ENCODE measurements at regions not wholly inside any gene's neighbourhood (a gene's known extent, or its start where the extent isn't known, plus 50 kb on each side); places are given as distances from the start of the nearest gene placed in this dataset.
"Not testable (repeated sequence)": the region's sequence is repeated elsewhere in the genome, so short reads cannot be mapped to it uniquely, and the experiment has no call there.

DNA sequence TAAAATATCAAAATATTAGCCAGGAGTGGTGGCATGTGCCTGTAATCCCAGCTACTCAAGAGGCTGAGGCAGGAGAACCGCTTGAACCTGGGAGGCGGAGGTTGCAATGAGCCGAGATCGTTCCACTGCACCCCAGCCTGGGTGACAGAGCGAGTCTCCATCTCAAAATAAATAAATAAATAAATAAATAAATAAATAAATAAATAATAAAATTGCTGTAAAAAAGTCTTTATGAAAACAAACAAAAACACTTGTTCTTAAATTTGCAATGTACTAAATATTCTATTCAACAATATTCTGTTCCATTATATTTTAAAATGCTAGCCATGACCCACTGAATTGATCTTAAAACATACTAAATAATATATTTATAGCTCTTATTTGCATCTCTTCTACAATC lies 632.3 kb upstream of the RGS18 start:
- not testable (repeated sequence) for DNase-seq

DNA sequence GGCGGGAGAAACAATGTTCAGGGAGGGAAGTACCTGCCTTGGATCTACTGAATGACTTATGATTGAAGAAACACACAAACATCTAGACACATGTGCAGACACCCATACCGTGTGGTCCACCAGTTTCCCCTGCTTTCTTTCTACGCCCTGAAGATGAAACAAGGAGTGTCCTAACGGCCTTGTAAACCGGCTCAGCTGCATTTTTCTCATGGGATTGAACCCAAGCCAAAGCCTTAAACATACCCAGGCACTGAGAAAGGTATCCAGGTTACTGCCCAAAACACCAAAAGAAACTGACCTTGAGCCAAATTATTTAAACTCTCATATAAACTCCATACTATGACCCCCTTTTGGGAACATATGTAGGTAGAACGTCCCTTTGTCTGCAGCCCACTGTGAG lies 630.0 kb upstream of the RGS18 start:
- DNase-seq: no peak

DNA sequence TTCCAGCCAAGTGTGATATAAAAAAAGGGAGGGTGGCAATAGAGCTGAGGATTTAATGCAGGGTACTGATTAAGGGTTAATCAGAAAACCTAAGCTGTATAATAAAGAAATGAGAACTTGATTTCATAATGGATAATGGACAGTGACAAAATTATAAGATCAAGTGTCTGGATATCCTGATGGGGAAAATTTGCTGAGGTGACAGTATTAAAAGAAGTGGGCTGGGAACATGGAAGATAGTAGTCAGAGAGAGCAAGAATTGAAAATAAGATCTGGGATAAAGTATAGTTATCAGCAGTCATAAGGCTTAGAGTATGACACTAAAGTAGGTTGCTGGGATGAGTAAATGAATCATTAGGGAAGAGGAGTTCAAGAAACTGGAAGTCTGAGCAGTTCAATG lies 627.3 kb upstream of the RGS18 start:
- DNase-seq: no peak

DNA sequence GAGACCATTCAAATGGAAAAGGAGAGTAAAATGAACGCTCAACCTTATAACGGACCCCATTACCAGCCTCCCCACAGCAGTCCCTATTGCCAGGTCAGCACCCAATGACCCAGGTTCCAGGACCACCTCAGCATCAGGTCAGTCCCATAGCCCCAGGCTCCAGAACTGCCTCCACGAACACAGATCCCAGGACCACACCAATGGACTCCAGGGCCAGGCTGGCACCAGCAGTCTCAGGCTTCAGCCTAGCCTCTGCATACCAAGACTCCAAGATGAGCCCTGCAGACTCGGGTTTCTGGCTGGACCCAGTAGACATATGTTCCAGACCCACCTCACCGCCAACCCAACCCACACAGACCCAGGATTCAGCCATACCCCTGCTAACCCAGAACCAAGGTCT lies 625.0 kb upstream of the RGS18 start:
- no peak for DNase-seq

DNA sequence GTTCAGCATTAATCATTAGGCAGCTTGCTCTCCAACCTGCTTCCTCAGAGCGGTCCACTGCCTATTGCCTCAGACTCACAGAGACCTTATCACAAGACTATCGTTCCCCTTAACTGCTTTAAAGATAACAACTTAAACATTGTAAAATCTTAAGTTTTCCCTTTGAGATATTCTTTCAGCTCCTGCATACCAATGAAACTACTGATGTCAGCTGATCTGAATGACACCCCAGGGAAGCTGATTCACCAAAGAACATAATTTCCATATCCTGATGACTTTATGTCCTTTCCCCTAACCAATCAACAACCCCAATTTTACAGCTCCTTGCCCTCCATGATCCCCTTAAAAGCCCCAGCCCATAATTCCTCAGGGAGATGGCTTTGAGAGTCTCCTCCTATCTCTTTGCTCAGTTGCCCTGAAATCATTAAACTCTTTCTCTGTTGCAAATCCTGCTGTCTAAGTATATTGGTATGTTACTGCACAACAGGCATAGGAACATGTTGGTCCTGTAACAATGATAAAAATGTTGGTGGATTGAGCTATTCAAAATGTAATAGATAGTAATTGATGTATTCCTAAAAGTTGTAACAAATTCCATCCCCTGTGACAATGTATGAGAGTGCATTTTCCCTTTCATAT lies 621.4 kb upstream of the RGS18 start:
- DNase-seq: no peak

DNA sequence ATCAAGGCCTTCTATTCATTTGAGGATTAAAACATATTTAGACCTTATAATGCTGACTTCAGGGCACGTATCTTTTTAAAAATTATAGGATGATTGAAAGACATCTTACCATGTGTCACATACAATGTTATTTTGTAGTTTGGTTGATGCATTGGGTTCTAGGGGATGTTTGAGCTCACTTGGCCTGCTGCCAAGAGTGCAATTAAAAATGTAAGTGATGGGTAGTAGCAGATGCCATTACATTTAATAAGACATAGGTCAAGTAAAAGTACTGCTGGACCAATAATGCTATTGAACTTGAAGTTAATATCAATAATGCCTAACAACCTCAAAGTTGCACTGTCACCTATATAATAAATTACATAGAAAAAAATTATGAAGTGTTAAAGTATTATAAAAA lies 616.5 kb upstream of the RGS18 start:
- no peak for DNase-seq

DNA sequence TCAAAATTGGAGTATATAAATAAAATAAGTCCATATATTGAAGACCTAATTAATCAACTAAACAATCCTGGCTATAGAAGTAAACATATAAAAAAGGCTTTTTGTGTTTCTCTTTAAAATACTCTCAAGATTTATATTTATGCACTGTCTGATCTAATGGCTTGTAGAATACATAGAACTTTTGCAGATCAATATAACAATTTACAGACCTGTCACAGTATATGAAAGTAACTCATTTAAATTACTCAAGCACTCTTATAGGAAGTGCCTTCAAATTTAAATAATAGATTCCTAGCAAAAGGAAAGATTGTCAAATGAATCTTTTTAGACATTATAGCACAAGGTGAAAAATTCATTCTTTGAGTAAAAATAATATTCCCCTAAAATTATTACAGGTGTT lies 615.8 kb upstream of the RGS18 start:
- no peak for DNase-seq

DNA sequence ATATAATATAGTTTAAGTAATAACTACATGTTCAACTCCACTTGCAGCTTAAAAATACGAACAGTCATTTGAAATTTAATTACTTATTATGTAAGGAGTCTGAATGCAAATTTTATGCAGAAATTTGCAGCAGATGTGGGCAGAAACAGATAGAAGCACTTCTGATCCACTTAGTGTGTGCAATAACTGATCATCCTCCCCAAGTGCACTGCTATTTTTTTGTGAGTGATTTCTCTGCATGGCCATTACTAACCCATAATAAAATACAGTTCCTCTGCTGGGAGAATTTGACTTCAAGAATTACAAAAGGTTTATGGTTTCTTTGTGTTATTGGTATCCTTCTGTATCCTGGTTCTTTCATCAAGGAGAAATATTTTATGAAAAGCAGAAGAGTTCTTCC lies 611.5 kb upstream of the RGS18 start:
- no peak for DNase-seq

DNA sequence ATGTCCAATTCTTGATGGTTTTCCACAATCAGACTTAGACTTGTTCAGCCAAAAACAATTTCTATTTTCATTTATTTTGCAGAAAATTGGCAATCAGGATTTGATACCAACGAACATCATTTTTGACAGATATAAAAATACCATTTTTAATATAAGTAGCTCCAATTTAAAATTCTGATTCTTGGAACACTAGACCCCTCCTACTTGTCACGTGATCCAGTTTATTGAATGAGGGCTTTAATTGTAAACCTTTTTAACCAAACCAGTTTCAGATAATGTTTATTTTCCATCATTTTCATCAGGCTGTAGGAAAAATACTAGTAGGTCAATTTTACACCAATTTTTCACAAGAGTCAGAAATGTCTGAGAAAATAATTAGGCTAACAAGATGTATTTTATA lies 607.2 kb upstream of the RGS18 start:
- DNase-seq: no peak

DNA sequence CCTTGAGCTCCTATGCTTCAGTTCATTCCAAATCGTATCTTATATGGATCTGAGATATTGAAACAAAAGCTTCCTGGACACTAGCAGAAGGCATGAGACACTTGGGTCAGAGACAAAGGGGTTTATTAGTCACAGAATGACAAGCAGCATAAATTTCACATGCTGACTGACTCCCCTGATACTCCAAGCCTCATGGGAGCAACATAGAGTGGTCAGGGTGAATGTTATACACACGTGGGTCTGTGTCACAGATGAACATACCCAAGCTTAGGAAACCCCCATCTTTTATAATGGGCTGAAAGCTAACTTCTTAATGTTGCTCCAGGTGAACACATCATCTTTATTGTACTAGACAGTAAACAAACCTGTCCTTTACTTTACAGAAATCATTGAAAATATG lies 599.9 kb upstream of the RGS18 start:
- no peak for DNase-seq

DNA sequence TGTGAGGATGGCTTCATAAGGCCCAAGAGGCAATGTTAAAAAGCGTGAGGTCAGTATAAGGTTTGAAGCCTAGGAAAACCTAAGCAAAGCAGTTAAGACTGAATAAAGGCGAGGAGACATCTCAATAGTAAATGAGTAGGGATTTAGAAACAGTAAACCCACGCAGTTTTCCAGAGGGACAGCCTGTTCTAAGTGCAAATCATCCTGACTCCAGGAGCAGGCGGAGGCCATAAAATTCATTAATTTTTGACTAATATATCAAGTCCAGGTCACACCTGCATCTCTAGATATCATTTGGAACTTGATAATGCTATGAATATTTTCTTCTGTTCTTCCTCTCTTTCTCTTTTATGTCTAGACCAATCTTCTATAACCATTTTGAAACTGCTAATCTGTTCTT lies 597.0 kb upstream of the RGS18 start:
- DNase-seq: no peak

DNA sequence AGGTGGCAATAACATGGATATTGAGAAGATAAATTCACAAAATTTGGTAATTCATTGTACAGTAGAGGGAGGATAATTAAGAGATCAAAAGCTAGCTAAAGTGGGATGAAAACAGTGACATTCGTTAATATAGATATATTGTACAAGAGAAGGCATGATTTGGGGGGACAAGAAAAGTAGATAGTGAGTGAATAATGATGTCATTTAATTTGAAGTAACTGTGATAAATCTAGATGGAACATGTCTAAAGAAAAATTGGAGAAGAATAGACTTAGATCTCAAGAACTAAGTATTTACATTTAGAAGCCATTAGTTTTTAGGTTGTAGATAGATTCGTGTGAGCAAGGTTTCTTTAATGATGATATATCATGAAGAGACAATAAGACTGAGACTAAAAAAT lies 594.0 kb upstream of the RGS18 start:
- DNase-seq: no peak

DNA sequence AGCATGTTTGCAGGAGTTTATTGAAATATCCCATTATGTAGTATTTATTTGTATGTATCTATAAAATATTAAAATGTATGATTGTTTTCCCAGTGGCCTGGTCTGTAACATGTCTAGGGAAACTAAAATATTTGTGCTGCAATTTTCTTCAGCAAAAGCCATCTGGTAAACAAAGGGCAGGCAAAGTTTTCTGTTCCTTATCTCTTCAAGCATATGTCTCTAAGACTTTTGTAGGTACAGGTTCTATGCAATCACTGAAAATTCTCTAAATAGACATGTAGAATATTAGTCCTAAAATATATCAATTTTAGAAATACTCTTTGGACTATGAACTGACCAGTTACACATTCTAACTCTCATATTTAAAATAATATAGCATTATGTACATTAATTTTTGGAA lies 585.8 kb upstream of the RGS18 start:
- DNase-seq: no peak

DNA sequence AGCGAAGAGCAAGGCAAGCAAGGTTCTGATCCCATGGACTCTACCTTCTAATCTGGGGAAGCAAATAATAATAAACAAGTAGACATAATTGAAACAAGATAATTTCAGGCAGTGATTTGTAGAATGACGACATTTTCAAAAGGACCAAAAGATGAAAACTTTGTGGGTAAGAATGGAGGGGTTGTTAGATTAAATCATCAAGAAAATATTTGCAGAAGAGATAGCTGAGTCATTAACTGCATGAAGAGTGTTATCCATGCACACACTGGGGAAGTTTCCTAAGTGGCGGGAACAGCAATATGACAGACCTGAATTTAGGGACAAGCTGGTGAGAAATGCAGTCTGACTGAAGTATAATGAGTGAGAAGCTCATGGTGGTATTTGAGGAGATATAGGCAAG lies 583.1 kb upstream of the RGS18 start:
- DNase-seq: no peak

DNA sequence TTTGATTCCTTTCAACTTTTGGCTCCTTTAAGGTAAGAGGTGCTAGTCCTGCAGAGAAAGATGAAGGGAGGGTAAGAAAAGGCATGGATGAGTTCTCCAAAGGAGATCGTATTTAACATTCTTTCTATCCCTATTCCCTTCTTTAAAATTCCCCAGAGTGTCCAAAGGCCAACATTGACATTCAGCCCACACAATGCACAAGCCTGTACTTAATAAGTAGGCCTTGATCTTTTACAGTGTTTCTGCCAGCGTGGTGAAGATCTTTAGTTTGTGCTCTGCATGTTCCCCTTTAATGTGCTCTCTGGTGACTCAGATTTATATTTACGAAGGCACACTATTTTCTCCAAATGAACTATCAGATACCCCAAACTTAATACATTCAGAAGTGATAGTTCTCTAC lies 582.5 kb upstream of the RGS18 start:
- no peak for DNase-seq

DNA sequence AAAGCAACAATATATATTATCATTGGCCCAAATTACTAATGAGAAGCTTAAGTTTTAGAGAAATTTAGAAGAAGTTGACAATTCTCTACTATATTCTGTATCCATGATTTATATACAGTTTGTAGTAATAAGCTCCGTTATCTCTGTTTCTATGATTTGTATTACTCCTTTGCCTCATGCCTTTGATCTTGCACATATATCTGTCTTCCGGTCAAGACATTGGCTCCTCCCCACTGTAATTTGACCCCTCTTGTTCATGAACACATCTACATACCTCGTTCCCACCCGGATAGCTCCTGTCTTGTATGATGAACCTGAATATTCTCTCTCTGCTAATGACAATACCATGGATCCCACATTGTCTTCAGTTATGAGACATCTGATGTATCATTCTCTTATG lies 581.0 kb upstream of the RGS18 start:
- no peak for DNase-seq

DNA sequence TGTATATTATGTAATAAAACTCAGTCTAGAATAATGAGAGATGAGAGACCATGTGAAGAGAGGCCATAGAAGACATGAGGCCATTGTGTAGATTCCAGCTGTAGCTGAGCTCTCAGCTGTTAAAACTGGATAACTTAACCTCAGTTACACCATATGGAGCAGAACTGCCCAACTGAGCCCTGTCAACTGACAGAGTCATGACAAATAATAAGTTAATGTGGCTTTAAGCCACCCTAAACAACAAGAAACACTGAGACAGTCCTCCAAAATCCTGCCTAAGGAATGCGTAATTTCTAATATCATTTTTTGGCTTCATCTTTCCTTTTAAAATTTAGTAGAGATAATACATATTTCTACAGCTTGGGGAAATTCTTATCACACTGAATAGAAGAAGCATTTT lies 580.0 kb upstream of the RGS18 start:
- no peak for DNase-seq

DNA sequence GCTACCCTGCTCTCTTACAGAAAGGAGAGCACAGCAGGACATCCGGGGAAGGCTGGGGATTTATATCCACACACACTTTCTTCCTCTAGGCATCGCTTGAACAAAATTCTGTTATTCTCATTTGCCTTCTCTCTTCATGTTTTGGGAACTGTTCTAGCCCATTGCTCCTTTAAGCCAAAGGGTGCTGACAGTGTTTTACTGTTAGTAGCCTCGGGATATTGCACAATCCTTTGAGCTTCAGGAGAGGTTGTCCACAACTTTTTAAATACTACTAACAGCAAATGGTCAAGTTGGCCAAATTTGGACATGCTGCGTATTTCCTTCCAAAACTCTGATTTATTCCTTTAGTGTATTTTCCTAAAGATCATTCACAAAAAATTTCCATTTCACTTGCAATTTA lies 579.2 kb upstream of the RGS18 start:
- DNase-seq: no peak

DNA sequence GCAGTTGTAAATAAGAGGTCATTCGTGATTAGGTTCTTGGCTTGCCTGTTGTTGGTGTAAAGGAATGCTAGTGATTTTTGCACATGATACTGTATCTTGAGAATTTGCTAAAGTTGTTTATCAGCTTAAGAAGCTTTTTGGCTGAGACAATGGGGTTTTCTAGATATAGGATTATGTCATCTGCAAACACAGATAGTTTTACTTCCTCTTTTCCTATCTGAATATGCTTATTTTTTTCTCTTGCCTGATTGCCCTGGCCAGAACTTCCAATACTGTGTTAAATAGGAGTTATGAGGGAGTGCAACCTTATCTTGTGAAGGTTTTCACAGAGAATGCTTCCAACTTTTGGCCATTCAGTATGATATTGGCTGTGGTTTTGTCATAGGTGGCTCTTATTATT lies 576.1 kb upstream of the RGS18 start:
- no peak for DNase-seq

DNA sequence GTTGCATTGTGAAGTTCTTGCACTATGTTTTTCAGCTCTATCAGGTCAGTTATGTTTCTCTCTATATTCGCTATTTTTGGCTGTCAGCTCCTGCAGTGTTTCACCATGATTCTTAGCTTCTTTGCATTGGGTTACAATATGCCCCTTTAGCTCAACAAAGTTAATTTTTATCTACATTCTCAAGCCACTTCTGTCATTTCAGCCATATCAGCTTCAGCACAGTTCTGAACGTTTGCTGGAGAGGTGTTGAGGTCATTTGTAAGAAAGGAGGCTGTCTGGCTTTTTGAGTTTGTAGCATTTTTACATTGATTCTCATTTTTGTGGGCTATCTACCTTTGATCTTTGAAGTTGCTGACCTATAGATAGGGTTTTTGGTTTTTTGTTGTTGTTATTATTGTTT lies 573.2 kb upstream of the RGS18 start:
- DNase-seq: no peak

DNA sequence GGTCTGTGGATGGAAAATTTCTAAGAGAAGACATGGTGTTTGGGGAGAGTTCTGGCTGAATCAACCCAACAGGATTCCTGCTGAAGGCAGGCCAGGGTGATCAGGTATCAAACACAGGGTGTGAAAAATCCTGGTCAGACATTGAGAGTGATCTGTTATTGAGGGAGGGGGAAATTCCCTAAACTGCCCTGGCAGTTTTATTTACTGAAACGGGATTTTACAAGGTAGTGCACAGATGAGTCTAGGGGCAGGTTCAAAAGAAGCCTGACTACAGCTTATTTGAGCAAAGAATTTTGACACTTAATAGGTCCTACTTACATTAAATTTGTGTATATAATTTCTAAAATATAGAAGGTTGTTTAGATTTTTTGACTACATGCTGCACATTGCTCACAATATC lies 569.4 kb upstream of the RGS18 start:
- DNase-seq: no peak

DNA sequence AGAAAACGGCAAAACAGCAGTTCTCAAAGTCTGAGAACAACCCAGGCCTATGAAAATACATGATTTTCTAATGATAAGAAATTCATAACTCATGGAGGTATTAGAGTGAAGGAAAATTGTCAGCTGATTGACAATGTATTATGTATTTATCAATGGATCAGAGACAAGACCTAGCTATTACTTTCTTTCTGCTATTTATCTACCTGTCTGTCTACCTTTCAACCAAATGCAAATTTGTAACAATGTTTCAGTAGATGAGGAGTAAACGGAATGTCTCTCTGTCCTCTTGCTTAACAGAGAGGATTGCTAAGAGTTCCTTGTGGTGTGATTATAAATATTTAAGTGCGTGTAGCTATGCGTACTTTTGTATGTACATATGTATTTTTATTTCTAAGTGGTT lies 568.7 kb upstream of the RGS18 start:
- no peak for DNase-seq

DNA sequence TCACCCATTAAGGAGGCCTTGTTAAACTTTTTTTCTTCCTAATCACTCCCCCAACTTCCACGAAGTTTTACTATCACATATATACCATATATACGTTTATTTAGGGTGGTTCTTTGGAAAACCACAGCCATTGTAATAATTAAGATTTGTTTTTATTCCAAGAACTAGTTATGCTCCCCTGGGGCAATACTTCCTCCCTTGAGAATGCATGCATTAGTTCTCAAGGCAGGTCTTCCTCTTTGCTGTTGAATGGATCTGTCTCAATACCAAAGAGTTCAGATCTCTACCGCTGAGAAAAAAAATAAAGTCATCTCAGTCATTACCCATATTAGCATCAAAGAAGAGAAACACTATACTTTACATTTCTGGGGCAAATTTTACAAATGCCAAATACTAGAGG lies 567.7 kb upstream of the RGS18 start:
- DNase-seq: no peak

DNA sequence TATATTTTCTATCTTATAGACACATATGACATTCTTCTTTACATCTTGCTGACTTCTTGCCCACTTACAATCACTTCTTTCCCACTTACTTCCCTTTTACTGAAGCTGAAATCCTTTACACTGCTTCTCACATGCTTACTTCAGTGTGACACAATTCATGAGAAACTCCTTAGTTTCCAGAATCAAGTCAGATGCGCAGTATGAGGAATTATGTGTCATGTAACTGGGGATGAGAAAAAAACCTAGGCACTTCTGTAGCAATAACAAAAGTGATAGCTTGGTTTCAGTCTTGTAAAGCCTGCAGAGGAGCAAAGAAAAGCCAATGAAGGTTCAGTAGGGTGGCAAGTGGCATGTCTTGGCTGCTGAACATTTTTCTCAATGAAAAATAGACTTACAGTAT lies 566.2 kb upstream of the RGS18 start:
- DNase-seq: no peak

DNA sequence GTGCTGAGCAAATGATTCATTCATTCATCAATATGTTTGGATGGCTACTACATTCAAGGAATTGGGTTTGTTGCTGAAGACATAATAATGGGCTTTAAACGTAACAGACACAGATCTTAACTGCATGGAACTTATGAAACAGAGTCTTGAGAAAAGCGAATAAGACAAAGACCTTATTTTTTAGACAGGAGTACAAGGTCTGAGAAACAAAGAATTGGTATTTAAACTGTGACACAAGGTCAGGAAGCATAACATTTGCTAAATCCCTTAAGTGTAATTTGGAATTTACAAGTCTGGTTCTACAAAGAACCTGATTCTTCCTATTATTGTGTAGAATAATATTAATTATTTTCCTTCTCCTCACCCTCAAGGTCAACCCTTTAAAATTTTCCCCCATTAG lies 565.4 kb upstream of the RGS18 start:
- no peak for DNase-seq

DNA sequence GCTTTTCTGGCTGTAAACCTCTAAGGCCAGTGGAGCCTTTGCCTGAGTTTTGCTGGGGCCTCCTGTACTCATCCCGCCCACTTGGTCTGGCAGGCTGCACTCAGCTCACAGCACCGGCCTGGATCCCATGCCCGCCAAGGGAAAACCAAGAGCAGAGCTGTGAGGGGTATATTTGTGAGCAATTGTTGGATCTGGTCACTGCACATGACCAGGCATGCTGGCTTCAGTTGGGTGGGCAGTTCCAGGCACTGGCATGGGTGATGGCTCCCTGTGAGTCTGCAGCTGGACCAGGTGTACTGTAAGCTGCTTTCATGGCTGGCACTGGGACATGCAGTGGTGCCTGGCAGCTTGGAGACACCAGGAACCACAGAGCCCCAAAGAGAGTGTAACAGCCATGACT lies 563.1 kb upstream of the RGS18 start:
- no peak for DNase-seq

Data from NCI-H748 treated with DMSO at 0.1 percent for 48 hours (cell line).